ENCODE measurements at regions not wholly inside any gene's neighbourhood (a gene's known extent, or its start where the extent isn't known, plus 50 kb on each side); places are given as distances from the start of the nearest gene placed in this dataset.

- TF ChIP-seq CTCF (IDR thresholded peaks at IDR 0.05 in 4 of 5, conservative IDR thresholded peaks at IDR 0.05 in 1 of 5) (no peak), POLR2A (IDR thresholded peaks at IDR 0.05) (no peak)
- no peak for ATAC-seq
- H3K27me3 ChIP-seq, result no peaks in the 10 kb centered on the region
- no peak overlapping the region for H3K4me3 ChIP-seq
- DNase-seq, result no peak
- H3K36me3 ChIP-seq, result no peaks in the 10 kb centered on the region
- no peaks in the 10 kb centered on the region for H3K9me3 ChIP-seq
- in situ Hi-C loops (cut with MboI; ENCODE audit: low sequenced_read_pairs in 4 of 4) (no loop called here), intact Hi-C loops (cut with DNase I; ENCODE audit: low total_unique reads) (no loop called here)
- H3K4me1 ChIP-seq, result no peaks in the 10 kb centered on the region
- no peak overlapping the region for H3K27ac ChIP-seq
Observed at GRCh38 chr17:27389542-27390140, 66.6 kb upstream of the KSR1 start.

GRCh38 chr17:27390540-27390939 is 65.7 kb upstream of the KSR1 start:
- no peak overlapping the region for H3K4me3 ChIP-seq
- no peaks in the 10 kb centered on the region for H3K4me1 ChIP-seq
- H3K36me3 ChIP-seq, result no peaks in the 10 kb centered on the region
- H3K9me3 ChIP-seq, result no peaks in the 10 kb centered on the region
- DNase-seq, result no peak
- no peak for TF ChIP-seq POLR2A (IDR thresholded peaks at IDR 0.05)
- no peak for TF ChIP-seq CTCF (IDR thresholded peaks at IDR 0.05 in 4 of 5, conservative IDR thresholded peaks at IDR 0.05 in 1 of 5)
- in situ Hi-C loops (cut with MboI; ENCODE audit: low sequenced_read_pairs in 4 of 4), result no loop called here
- intact Hi-C loops (cut with DNase I; ENCODE audit: low total_unique reads), result no loop called here
- ATAC-seq, result no peak
- H3K27ac ChIP-seq, result no peak overlapping the region
- no peaks in the 10 kb centered on the region for H3K27me3 ChIP-seq

GRCh38 chr17:27391427-27391826 is 64.8 kb upstream of the KSR1 start:
- TF ChIP-seq CTCF (IDR thresholded peaks at IDR 0.05 in 4 of 5, conservative IDR thresholded peaks at IDR 0.05 in 1 of 5) (no peak), POLR2A (IDR thresholded peaks at IDR 0.05) (no peak)
- H3K27ac ChIP-seq, result no peak overlapping the region
- no peaks in the 10 kb centered on the region for H3K27me3 ChIP-seq
- DNase-seq (no peak), ATAC-seq (no peak)
- H3K4me3 ChIP-seq, result no peak overlapping the region
- H3K9me3 ChIP-seq, result no peaks in the 10 kb centered on the region
- in situ Hi-C loops (cut with MboI; ENCODE audit: low sequenced_read_pairs in 4 of 4) (no loop called here), intact Hi-C loops (cut with DNase I; ENCODE audit: low total_unique reads) (no loop called here)
- H3K36me3 ChIP-seq, result no peaks in the 10 kb centered on the region
- H3K4me1 ChIP-seq, result no peaks in the 10 kb centered on the region

GRCh38 chr17:27396045-27396444 is 60.2 kb upstream of the KSR1 start:
- no peak for TF ChIP-seq POLR2A (IDR thresholded peaks at IDR 0.05)
- no peak for TF ChIP-seq CTCF (IDR thresholded peaks at IDR 0.05 in 4 of 5, conservative IDR thresholded peaks at IDR 0.05 in 1 of 5)
- DNase-seq (no peak), ATAC-seq (no peak)

GRCh38 chr17:27396941-27397340 is 59.3 kb upstream of the KSR1 start:
- no peak for TF ChIP-seq CTCF (IDR thresholded peaks at IDR 0.05 in 4 of 5, conservative IDR thresholded peaks at IDR 0.05 in 1 of 5)
- TF ChIP-seq POLR2A (IDR thresholded peaks at IDR 0.05), result no peak
- Histone ChIP-seq H3K9me3 (no peaks in the 10 kb centered on the region), H3K27me3 (no peaks in the 10 kb centered on the region), H3K4me1 (no peaks in the 10 kb centered on the region), H3K36me3 (no peaks in the 10 kb centered on the region), H3K27ac (no peak overlapping the region), H3K4me3 (no peak overlapping the region)
- DNase-seq (no peak), ATAC-seq (no peak)
- in situ Hi-C loops (cut with MboI; ENCODE audit: low sequenced_read_pairs in 4 of 4) (no loop called here), intact Hi-C loops (cut with DNase I; ENCODE audit: low total_unique reads) (no loop called here)

More at GRCh38 chr17:27396045-27396444, 60.2 kb upstream of the KSR1 start:
- H3K4me1 ChIP-seq, result no peaks in the 10 kb centered on the region
- no peaks in the 10 kb centered on the region for H3K36me3 ChIP-seq
- no peaks in the 10 kb centered on the region for H3K9me3 ChIP-seq
- no peak overlapping the region for H3K4me3 ChIP-seq
- no peak overlapping the region for H3K27ac ChIP-seq
- no peaks in the 10 kb centered on the region for H3K27me3 ChIP-seq
- intact Hi-C loops (cut with DNase I; ENCODE audit: low total_unique reads) (no loop called here), in situ Hi-C loops (cut with MboI; ENCODE audit: low sequenced_read_pairs in 4 of 4) (no loop called here)

Measured in gastrocnemius medialis (tissue), 4 donors.